Keratinocyte (primary cell): ENCODE measurements at regions not wholly inside any gene's neighbourhood (a gene's known extent, or its start where the extent isn't known, plus 50 kb on each side); places are given as distances from the start of the nearest gene placed in this dataset.

Experiments
- DNase-seq: peaks from one replicate; pipeline ENCODE4 v3.0.0-alpha.2; 2011; ENCODE audit warnings: low read depth, missing footprints, low spot score
- FAIRE-seq: peaks from 2 replicates; lab custom pipeline; 2011; peaks lifted over from hg19 to GRCh38; lab: Jason Lieb, UNC
- H2AFZ ChIP-seq: 2 replicates; pipeline ENCODE4 v1.6.0; 2012; ENCODE audit warnings: low read length, control low read depth, inconsistent platforms; ENCODE audit not compliant: control insufficient read depth
- H3K27ac ChIP-seq: 2 replicates; pipeline ENCODE4 v1.5.1; 2011; ENCODE audit warnings: low read length; ENCODE audit not compliant: control insufficient read depth, insufficient read depth
- H3K27me3 ChIP-seq: 3 replicates; pipeline ENCODE4 v1.6.0; 2011; ENCODE audit warnings: low read length; ENCODE audit not compliant: control insufficient read depth, insufficient read depth; ENCODE audit errors: extremely low read depth
- H3K36me3 ChIP-seq, 2 experiments: 2 replicates in 1 of 2; 3 replicates in 1 of 2; pipeline ENCODE4 v1.5.1; 2011; ENCODE audit warnings: low read length in 2 of 2, mild to moderate bottlenecking in 1 of 2; ENCODE audit not compliant: control insufficient read depth in 2 of 2, insufficient read depth in 2 of 2; ENCODE audit errors: extremely low read depth in 1 of 2
- H3K4me1 ChIP-seq: 3 replicates; pipeline ENCODE4 v1.5.1; 2011; ENCODE audit warnings: low read length; ENCODE audit not compliant: control insufficient read depth, insufficient read depth; ENCODE audit errors: extremely low read depth
- H3K4me2 ChIP-seq: 3 replicates; pipeline ENCODE4 v1.6.0; 2011; ENCODE audit warnings: low read depth, low read length; ENCODE audit not compliant: control insufficient read depth, insufficient read depth; ENCODE audit errors: extremely low read depth
- H3K4me3 ChIP-seq, 3 experiments: fragments of 200-600 bp in 1 of 3; sonication (generic) in 1 of 3; 2 replicates in 2 of 3; 3 replicates in 1 of 3; pipeline ENCODE4 v1.5.1; 2011 to 2016; ENCODE audit warnings: low read length in 3 of 3, mild to moderate bottlenecking in 3 of 3, control low read depth in 2 of 3, inconsistent platforms in 1 of 3, low read depth in 1 of 3, mixed read lengths in 1 of 3, mixed run types in 1 of 3, moderate library complexity in 1 of 3; ENCODE audit not compliant: control insufficient read depth in 2 of 3, insufficient read depth in 2 of 3; ENCODE audit errors: extremely low read depth in 1 of 3
- H3K79me2 ChIP-seq: 2 replicates; pipeline ENCODE4 v1.6.0; 2012; ENCODE audit warnings: low read length; ENCODE audit not compliant: control insufficient read depth, insufficient read depth
- H3K9ac ChIP-seq: 3 replicates; pipeline ENCODE4 v1.6.0; 2011; ENCODE audit warnings: low read length; ENCODE audit not compliant: control insufficient read depth, insufficient read depth; ENCODE audit errors: extremely low read depth
- H3K9me1 ChIP-seq: 3 replicates; pipeline ENCODE4 v1.6.0; 2011; ENCODE audit warnings: low read length; ENCODE audit not compliant: control insufficient read depth, insufficient read depth; ENCODE audit errors: extremely low read depth
- H3K9me3 ChIP-seq: 2 replicates; pipeline ENCODE4 v1.5.1; 2012; ENCODE audit warnings: low read depth, low read length; ENCODE audit not compliant: control insufficient read depth
- H4K20me1 ChIP-seq: 3 replicates; pipeline ENCODE4 v1.6.0; 2011; ENCODE audit warnings: low read length; ENCODE audit not compliant: control insufficient read depth, insufficient read depth; ENCODE audit errors: extremely low read depth
- CTCF ChIP-seq, 3 experiments: IDR thresholded peaks in 1 of 3; conservative IDR thresholded peaks in 1 of 3; optimal IDR thresholded peaks in 1 of 3; 2 replicates in 2 of 3; 3 replicates in 1 of 3; pipeline versions ENCODE3 to v1.5.1; 2011; ENCODE audit warnings: low read length in 3 of 3, mild to moderate bottlenecking in 3 of 3, moderate library complexity in 2 of 3, control low read depth in 1 of 3, inconsistent platforms in 1 of 3; ENCODE audit not compliant: insufficient read depth in 2 of 3; ENCODE audit errors: extremely low read depth in 1 of 3
- EZH2 ChIP-seq: IDR thresholded peaks from one replicate; pipeline ENCODE4 v1.6.1; 2012; ENCODE audit warnings: inconsistent platforms, mild to moderate bottlenecking, low read length, moderate library complexity
- dilution Hi-C: fragments of 300-500 bp; cut with MboI; formaldehyde crosslinking; loops from one replicate; pipeline ENCODE4 v1.7.0; 2020; ENCODE audit warnings: low sequenced_read_pairs; ENCODE audit not compliant: extremely low pct_ligation_motif_present

DNA sequence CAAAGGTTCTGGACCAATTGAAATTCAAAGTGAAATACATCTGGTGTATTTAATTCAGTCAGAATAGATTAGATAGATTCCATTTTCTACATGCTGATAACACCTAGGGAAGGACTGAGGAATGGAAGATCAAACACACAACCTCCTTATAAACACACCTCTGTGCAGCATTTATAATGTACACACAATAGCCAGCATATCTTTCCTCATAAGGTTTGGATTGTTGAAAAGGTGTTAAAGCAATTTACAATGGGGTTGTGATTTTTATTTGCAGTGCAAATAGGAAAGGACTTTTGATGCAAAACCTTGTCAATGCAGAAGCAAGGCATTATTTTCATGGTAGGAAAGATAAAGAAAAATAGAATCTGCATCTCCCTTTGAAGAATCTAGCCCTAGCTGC, 448.9 kb upstream of the KCNMB2 start:
- H4K20me1 ChIP-seq = no peaks in the 10 kb centered on the region
- H3K9me1 ChIP-seq = no peaks in the 10 kb centered on the region
- no peak overlapping the region for H3K4me2 ChIP-seq
- TF ChIP-seq CTCF (optimal IDR thresholded peaks at IDR 0.05 in 1 of 3, IDR thresholded peaks at IDR 0.05 in 1 of 3, conservative IDR thresholded peaks at IDR 0.05 in 1 of 3; ENCODE audit: extremely low read depth in 1 of 3, insufficient read depth in 2 of 3, low read length in 3 of 3) (no peak), EZH2 (no peak)
- H3K27me3 ChIP-seq = no peaks in the 10 kb centered on the region
- dilution Hi-C loops = no loop called here
- no peaks in the 10 kb centered on the region for H3K9me3 ChIP-seq
- FAIRE-seq (no peak), DNase-seq (no peak)
- H3K4me1 ChIP-seq = no peaks in the 10 kb centered on the region
- H3K4me3 ChIP-seq = no peak overlapping the region
- no peaks in the 10 kb centered on the region for H3K79me2 ChIP-seq
- H3K9ac ChIP-seq = no peak overlapping the region
- no peak overlapping the region for H2AFZ ChIP-seq
- no peak overlapping the region for H3K27ac ChIP-seq
- H3K36me3 ChIP-seq = no peaks in the 10 kb centered on the region

GRCh38 chr3:178088963-178089362, 447.3 kb upstream of the KCNMB2 start:
- no peaks in the 10 kb centered on the region for H3K4me1 ChIP-seq
- TF ChIP-seq CTCF (optimal IDR thresholded peaks at IDR 0.05 in 1 of 3, IDR thresholded peaks at IDR 0.05 in 1 of 3, conservative IDR thresholded peaks at IDR 0.05 in 1 of 3; ENCODE audit: extremely low read depth in 1 of 3, insufficient read depth in 2 of 3, low read length in 3 of 3) (no peak), EZH2 (no peak)
- no peak overlapping the region for H2AFZ ChIP-seq
- H3K27ac ChIP-seq = no peak overlapping the region
- dilution Hi-C loops = no loop called here
- H3K27me3 ChIP-seq = no peaks in the 10 kb centered on the region
- H3K4me3 ChIP-seq = no peak overlapping the region
- DNase-seq (no peak), FAIRE-seq (no peak)
- no peaks in the 10 kb centered on the region for H3K79me2 ChIP-seq
- no peak overlapping the region for H3K9ac ChIP-seq
- no peaks in the 10 kb centered on the region for H3K36me3 ChIP-seq
- H3K4me2 ChIP-seq = no peak overlapping the region
- no peaks in the 10 kb centered on the region for H4K20me1 ChIP-seq
- no peaks in the 10 kb centered on the region for H3K9me3 ChIP-seq
- no peaks in the 10 kb centered on the region for H3K9me1 ChIP-seq
